Caco-2 (cell line): ENCODE measurements at regions not wholly inside any gene's neighbourhood (a gene's known extent, or its start where the extent isn't known, plus 50 kb on each side); places are given as distances from the start of the nearest gene placed in this dataset.

Experiments
- BruUV-seq: library from RNA; stranded (reverse); fragments of 400-500 nt; replicated peaks from 2 replicates; lab custom pipeline; 2021; lab: Mats Ljungman, UMichigan
- CTCF ChIA-PET: fragments of 300-600 bp; sonication (Branson Sonifier 250); formaldehyde crosslinking; loops from one replicate; lab custom pipeline; 2022; ENCODE audit warnings: antibody characterized with exemption; lab: Charles Lee
- POLR2A ChIA-PET: fragments of 300-600 bp; sonication (Branson Sonifier 250); formaldehyde crosslinking; loops from one replicate; lab custom pipeline; 2022; ENCODE audit warnings: antibody characterized with exemption; lab: Charles Lee
- DNase-seq, 2 experiments: peaks; one replicate each; pipeline versions ENCODE4 v3.0.0 to v3.0.0-alpha.2; 2020 to 2022
- H3K27me3 ChIP-seq: replicated peaks from 2 replicates; pipeline ENCODE4 v1.6.0; 2011; ENCODE audit warnings: low read length; ENCODE audit not compliant: control insufficient read depth, insufficient read depth
- H3K36me3 ChIP-seq: 2 replicates; pipeline ENCODE4 v1.5.1; 2011; ENCODE audit warnings: low read length; ENCODE audit not compliant: control insufficient read depth, insufficient read depth
- H3K4me1 ChIP-seq: fragments of 250-450 bp; sonication (Bioruptor Pico); 2 replicates; pipeline ENCODE4 v1.5.1; 2020; ENCODE audit warnings: mild to moderate bottlenecking
- H3K4me3 ChIP-seq: 2 replicates; pipeline ENCODE4 v1.5.1; 2011; ENCODE audit warnings: low read depth, mild to moderate bottlenecking, control low read depth, low read length
- H3K9me3 ChIP-seq: fragments of 250-450 bp; sonication (Bioruptor Pico); 2 replicates; pipeline ENCODE4 v1.5.1; 2020; ENCODE audit warnings: mild to moderate bottlenecking, moderate library complexity
- H3K27ac Mint-ChIP-seq: one replicate; pipeline ENCODE4 v1.8.0; 2022; ENCODE audit warnings: mixed read lengths; ENCODE audit not compliant: unreplicated experiment
- H3K27me3 Mint-ChIP-seq: one replicate; pipeline ENCODE4 v1.8.0; 2022; ENCODE audit warnings: mixed read lengths; ENCODE audit not compliant: insufficient read depth, unreplicated experiment
- H3K36me3 Mint-ChIP-seq: one replicate; pipeline ENCODE4 v1.8.0; 2022; ENCODE audit warnings: mild to moderate bottlenecking, mixed read lengths; ENCODE audit not compliant: insufficient read depth, unreplicated experiment
- H3K4me1 Mint-ChIP-seq: one replicate; pipeline ENCODE4 v1.8.0; 2022; ENCODE audit warnings: low read depth, mixed read lengths; ENCODE audit not compliant: unreplicated experiment
- H3K4me3 Mint-ChIP-seq: one replicate; pipeline ENCODE4 v1.8.0; 2022; ENCODE audit warnings: mild to moderate bottlenecking, moderate library complexity, mixed read lengths; ENCODE audit not compliant: unreplicated experiment
- H3K9me3 Mint-ChIP-seq: one replicate; pipeline ENCODE4 v1.8.0; 2022; ENCODE audit warnings: mixed read lengths; ENCODE audit not compliant: unreplicated experiment
- CTCF ChIP-seq, 2 experiments: fragments of 200-600 bp in 1 of 2; IDR thresholded peaks; 1 replicate in 1 of 2; 2 replicates in 1 of 2; pipeline versions ENCODE4 v1.5.1 to v1.8.0; 2011 to 2022; ENCODE audit warnings: antibody characterized with exemption in 1 of 2, control low read depth in 1 of 2, inconsistent platforms in 1 of 2, low read depth in 1 of 2, low read length in 1 of 2, mild to moderate bottlenecking in 1 of 2, moderate library complexity in 1 of 2; ENCODE audit not compliant: insufficient read depth in 1 of 2, severe bottlenecking in 1 of 2, unreplicated experiment in 1 of 2
- intact Hi-C: fragments of 100-400 bp; cut with micrococcal nuclease; formaldehyde crosslinking; loops from one replicate; pipeline ENCODE4 v1.10.0; 2022; ENCODE audit not compliant: unreplicated experiment

GRCh38 chr2:52658598-52658997 lies 1109.0 kb upstream of the CHAC2 start:
- CTCF ChIA-PET, result no interaction called here
- TF ChIP-seq CTCF (IDR thresholded peaks at IDR 0.05; ENCODE audit: insufficient read depth in 1 of 2, low read depth in 1 of 2, low read length in 1 of 2, severe bottlenecking in 1 of 2, unreplicated experiment in 1 of 2), result no peak
- no TSS peak for BruUV-seq
- no peaks in the 10 kb centered on the region for H3K9me3 ChIP-seq
- Mint-ChIP-seq H3K4me1 (no peaks in the 10 kb centered on the region), H3K9me3 (no peaks in the 10 kb centered on the region), H3K36me3 (no peaks in the 10 kb centered on the region), H3K4me3 (no peak overlapping the region), H3K27me3 (no peaks in the 10 kb centered on the region), H3K27ac (no peak overlapping the region)
- intact Hi-C loops, result no loop called here
- POLR2A ChIA-PET, result no interaction called here
- H3K36me3 ChIP-seq, result no peaks in the 10 kb centered on the region
- no peaks in the 10 kb centered on the region for H3K27me3 ChIP-seq
- DNase-seq, result no peak
- H3K4me1 ChIP-seq, result no peaks in the 10 kb centered on the region
- no peak overlapping the region for H3K4me3 ChIP-seq

- no peaks in the 10 kb centered on the region for H3K9me3 ChIP-seq
- DNase-seq, result no peak
- H3K27ac Mint-ChIP-seq, result no peak overlapping the region
- H3K36me3 Mint-ChIP-seq, result no peaks in the 10 kb centered on the region
- H3K27me3 Mint-ChIP-seq, result no peaks in the 10 kb centered on the region
- no peak overlapping the region for H3K4me3 ChIP-seq
- H3K4me1 Mint-ChIP-seq, result no peaks in the 10 kb centered on the region
- intact Hi-C loops, result no loop called here
- TF ChIP-seq CTCF (IDR thresholded peaks at IDR 0.05; ENCODE audit: insufficient read depth in 1 of 2, low read depth in 1 of 2, low read length in 1 of 2, severe bottlenecking in 1 of 2, unreplicated experiment in 1 of 2), result no peak
- no peaks in the 10 kb centered on the region for H3K27me3 ChIP-seq
- no peak overlapping the region for H3K4me3 Mint-ChIP-seq
- ChIA-PET POLR2A (no interaction called here), CTCF (no interaction called here)
- H3K36me3 ChIP-seq, result no peaks in the 10 kb centered on the region
- peaks cover 6% of the 10 kb centered on the region for H3K9me3 Mint-ChIP-seq
- no TSS peak for BruUV-seq
- no peaks in the 10 kb centered on the region for H3K4me1 ChIP-seq
Observed at GRCh38 chr2:52639692-52640091, 1127.9 kb upstream of the CHAC2 start.

GRCh38 chr2:52632543-52632942 lies 1135.1 kb upstream of the CHAC2 start:
- intact Hi-C loops, result no loop called here
- no peaks in the 10 kb centered on the region for H3K4me1 Mint-ChIP-seq
- no peak for DNase-seq
- no peaks in the 10 kb centered on the region; the same call in 1 of the 2 replicates for H3K9me3 ChIP-seq
- peaks cover 9% of the 10 kb centered on the region for H3K9me3 Mint-ChIP-seq
- TF ChIP-seq CTCF (IDR thresholded peaks at IDR 0.05; ENCODE audit: insufficient read depth in 1 of 2, low read depth in 1 of 2, low read length in 1 of 2, severe bottlenecking in 1 of 2, unreplicated experiment in 1 of 2), result no peak
- BruUV-seq, result no TSS peak
- H3K4me3 Mint-ChIP-seq, result no peak overlapping the region
- no peak overlapping the region for H3K4me3 ChIP-seq
- no peak overlapping the region for H3K27ac Mint-ChIP-seq
- no peaks in the 10 kb centered on the region for H3K27me3 ChIP-seq
- no peaks in the 10 kb centered on the region for H3K4me1 ChIP-seq
- ChIA-PET CTCF (no interaction called here), POLR2A (no interaction called here)
- H3K36me3 ChIP-seq, result no peaks in the 10 kb centered on the region
- no peaks in the 10 kb centered on the region for H3K36me3 Mint-ChIP-seq
- H3K27me3 Mint-ChIP-seq, result no peaks in the 10 kb centered on the region
